ENCODE measurements at regions not wholly inside any gene's neighbourhood (a gene's known extent, or its start where the extent isn't known, plus 50 kb on each side); places are given as distances from the start of the nearest gene placed in this dataset.
A peak's percentile ranks its signal among the peaks of the same experiment; 100 is the strongest.

- no peaks in the 10 kb centered on the region for H3K27me3 Mint-ChIP-seq
- no peak for TF ChIP-seq CTCF (IDR thresholded peaks at IDR 0.05)
- POLR2A ChIA-PET = no interaction called here
- ATAC-seq (ENCODE audit: poor library complexity) = no peak
- no peaks in the 10 kb centered on the region for H3K27me3 ChIP-seq (ENCODE audit: control insufficient read depth in 1 of 2, insufficient read depth in 2 of 2, low read length in 2 of 2)
- intact Hi-C loops (cut with DNase I, micrococcal nuclease) = no loop called here
- peak in 2 of 14 experiments; percentile 7 to 21 for DNase-seq
- CTCF ChIA-PET = interaction anchor here (0.9 kb wide), 1 partner anchor 42 kb away, joined by 4 read pairs; no protein-coding TSS in a partner anchor
- no peaks in the 10 kb centered on the region for H3K36me3 ChIP-seq (ENCODE audit: insufficient read depth, low read length)
- H3K4me1 ChIP-seq (ENCODE audit: insufficient read depth, low read length) = no peaks in the 10 kb centered on the region
- H3K9me3 ChIP-seq (ENCODE audit: control insufficient read depth in 1 of 2, insufficient read depth in 1 of 2, low read length in 2 of 2) = no peaks in the 10 kb centered on the region
- H3K27ac ChIP-seq (ENCODE audit: low read depth in 1 of 2, low read length in 2 of 2) = no peak overlapping the region
- no peak overlapping the region for H3K4me3 ChIP-seq (ENCODE audit: low read length)
- H3K4me3 Mint-ChIP-seq = no peak overlapping the region
- H3K9me3 Mint-ChIP-seq = no peaks in the 10 kb centered on the region
- H3K4me1 Mint-ChIP-seq (ENCODE audit: low read depth) = no peaks in the 10 kb centered on the region
- H3K27ac Mint-ChIP-seq = no peak overlapping the region
- no peaks in the 10 kb centered on the region for H3K36me3 Mint-ChIP-seq (ENCODE audit: low read depth)
Observed at GRCh38 chr5:111930449-111930848, 173.5 kb upstream of the NREP start.

- Mint-ChIP-seq H3K4me3 (no peak overlapping the region), H3K27me3 (no peaks in the 10 kb centered on the region), H3K4me1 (ENCODE audit: low read depth) (no peaks in the 10 kb centered on the region), H3K36me3 (ENCODE audit: low read depth) (no peaks in the 10 kb centered on the region), H3K27ac (no peak overlapping the region), H3K9me3 (no peaks in the 10 kb centered on the region)
- Histone ChIP-seq H3K9me3 (ENCODE audit: control insufficient read depth in 1 of 2, insufficient read depth in 1 of 2, low read length in 2 of 2) (no peaks in the 10 kb centered on the region), H3K4me3 (ENCODE audit: low read length) (no peak overlapping the region), H3K36me3 (ENCODE audit: insufficient read depth, low read length) (no peaks in the 10 kb centered on the region), H3K4me1 (ENCODE audit: insufficient read depth, low read length) (no peaks in the 10 kb centered on the region), H3K27me3 (ENCODE audit: control insufficient read depth in 1 of 2, insufficient read depth in 2 of 2, low read length in 2 of 2) (no peaks in the 10 kb centered on the region), H3K27ac (ENCODE audit: low read depth in 1 of 2, low read length in 2 of 2) (no peak overlapping the region)
- DNase-seq (peak in 2 of 14 experiments; percentile 13 to 40), ATAC-seq (ENCODE audit: poor library complexity) (no peak)
- TF ChIP-seq CTCF (IDR thresholded peaks at IDR 0.05) = no peak
- intact Hi-C loops (cut with DNase I, micrococcal nuclease) = no loop called here
- POLR2A ChIA-PET = no interaction called here
- CTCF ChIA-PET = interaction anchor here (0.9 kb wide), 1 partner anchor 43 kb away, joined by 4 read pairs; no protein-coding TSS in a partner anchor
Observed at GRCh38 chr5:111929867-111930266, 172.9 kb upstream of the NREP start.

GRCh38 chr5:111929261-111929660, 172.3 kb upstream of the NREP start:
- ChIA-PET POLR2A (no interaction called here), CTCF (no interaction called here)
- H3K4me1 ChIP-seq (ENCODE audit: insufficient read depth, low read length) = no peaks in the 10 kb centered on the region
- DNase-seq = no peak
- Mint-ChIP-seq H3K27me3 (no peaks in the 10 kb centered on the region), H3K27ac (no peak overlapping the region), H3K36me3 (ENCODE audit: low read depth) (no peaks in the 10 kb centered on the region), H3K9me3 (no peaks in the 10 kb centered on the region), H3K4me3 (no peak overlapping the region), H3K4me1 (ENCODE audit: low read depth) (no peaks in the 10 kb centered on the region)
- intact Hi-C loops (cut with DNase I, micrococcal nuclease) = no loop called here
- H3K27me3 ChIP-seq (ENCODE audit: control insufficient read depth in 1 of 2, insufficient read depth in 2 of 2, low read length in 2 of 2) = no peaks in the 10 kb centered on the region
- TF ChIP-seq CTCF (IDR thresholded peaks at IDR 0.05) = no peak
- no peak for ATAC-seq (ENCODE audit: poor library complexity)
- H3K36me3 ChIP-seq (ENCODE audit: insufficient read depth, low read length) = no peaks in the 10 kb centered on the region
- no peaks in the 10 kb centered on the region for H3K9me3 ChIP-seq (ENCODE audit: control insufficient read depth in 1 of 2, insufficient read depth in 1 of 2, low read length in 2 of 2)
- H3K27ac ChIP-seq (ENCODE audit: low read depth in 1 of 2, low read length in 2 of 2) = no peak overlapping the region
- H3K4me3 ChIP-seq (ENCODE audit: low read length) = no peak overlapping the region

All from CD4-positive, alpha-beta T cell (primary cell).